Activated B cell treated with CpG ODN at 0.5 μM for 24 hours (primary cell): ENCODE measurements at regions not wholly inside any gene's neighbourhood (a gene's known extent, or its start where the extent isn't known, plus 50 kb on each side); places are given as distances from the start of the nearest gene placed in this dataset.

Source experiments
- ATAC-seq: fragments of 200-7000 bp; cut with Tn5 transposase; one replicate; pipeline ENCODE4 v1.10.0; 2021; ENCODE audit warnings: low read depth, mild to moderate bottlenecking, moderate library complexity
- CTCF ChIA-PET: fragments of 350-600 bp; sonication (Branson Sonifier 250); formaldehyde crosslinking; loops from one replicate; lab custom pipeline; 2021; ENCODE audit warnings: antibody characterized with exemption; lab: Charles Lee
- POLR2A ChIA-PET: fragments of 350-600 bp; sonication (Branson Sonifier 250); formaldehyde crosslinking; loops from one replicate; lab custom pipeline; 2021; ENCODE audit warnings: antibody characterized with exemption; lab: Charles Lee
- DNase-seq: peaks from one replicate; pipeline ENCODE4 v3.0.0; 2022
- H3K27ac Mint-ChIP-seq: one replicate; pipeline ENCODE4 v1.8.0; 2020; ENCODE audit warnings: mixed read lengths
- H3K27me3 Mint-ChIP-seq: one replicate; pipeline ENCODE4 v1.8.0; 2021; ENCODE audit warnings: mixed read lengths
- H3K36me3 Mint-ChIP-seq: one replicate; pipeline ENCODE4 v1.8.0; 2021; ENCODE audit warnings: low read depth, mixed read lengths
- H3K4me1 Mint-ChIP-seq: one replicate; pipeline ENCODE4 v1.8.0; 2021; ENCODE audit warnings: mixed read lengths
- H3K4me3 Mint-ChIP-seq: one replicate; pipeline ENCODE4 v1.8.0; 2020; ENCODE audit warnings: mild to moderate bottlenecking, mixed read lengths
- H3K9me3 Mint-ChIP-seq: one replicate; pipeline ENCODE4 v1.8.0; 2020; ENCODE audit warnings: mixed read lengths
- intact Hi-C: fragments of 100-400 bp; cut with micrococcal nuclease; formaldehyde crosslinking; loops from one replicate; pipeline ENCODE4 v1.15.1; 2024
- TF ChIP-seq, protein P1 (sequence below): fragments of 200-600 bp; IDR thresholded peaks from one replicate; pipeline ENCODE4 v1.8.0; 2022; ENCODE audit warnings: antibody characterized with exemption, mild to moderate bottlenecking

DNA sequence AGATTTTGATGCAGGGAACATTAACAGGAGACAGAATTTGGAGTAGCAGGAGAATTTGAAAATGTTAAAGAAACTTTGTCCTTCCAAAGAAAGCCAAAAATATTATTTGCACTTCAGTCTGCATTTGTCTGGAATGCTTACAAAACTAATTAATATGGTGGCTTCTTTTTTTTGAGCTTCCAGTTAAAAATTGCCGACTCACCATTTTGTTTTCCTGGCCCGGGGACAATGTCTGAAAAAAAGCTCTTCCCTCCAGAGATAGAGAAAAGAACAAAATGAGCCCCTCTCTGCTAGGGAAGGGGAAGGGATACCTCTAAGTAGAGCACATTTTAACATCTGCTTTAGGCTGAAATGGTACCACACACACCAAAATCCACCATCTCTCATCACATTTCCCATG, 360.8 kb downstream of the SOX9 start:
- ATAC-seq (no peak), DNase-seq (no peak)
- ChIA-PET CTCF (no interaction called here), POLR2A (no interaction called here)
- Mint-ChIP-seq H3K27ac (no peak overlapping the region), H3K4me3 (no peak overlapping the region), H3K4me1 (no peaks in the 10 kb centered on the region), H3K27me3 (peaks cover 16% of the 10 kb centered on the region), H3K36me3 (no peaks in the 10 kb centered on the region), H3K9me3 (no peaks in the 10 kb centered on the region)
- TF ChIP-seq, protein P1, sequence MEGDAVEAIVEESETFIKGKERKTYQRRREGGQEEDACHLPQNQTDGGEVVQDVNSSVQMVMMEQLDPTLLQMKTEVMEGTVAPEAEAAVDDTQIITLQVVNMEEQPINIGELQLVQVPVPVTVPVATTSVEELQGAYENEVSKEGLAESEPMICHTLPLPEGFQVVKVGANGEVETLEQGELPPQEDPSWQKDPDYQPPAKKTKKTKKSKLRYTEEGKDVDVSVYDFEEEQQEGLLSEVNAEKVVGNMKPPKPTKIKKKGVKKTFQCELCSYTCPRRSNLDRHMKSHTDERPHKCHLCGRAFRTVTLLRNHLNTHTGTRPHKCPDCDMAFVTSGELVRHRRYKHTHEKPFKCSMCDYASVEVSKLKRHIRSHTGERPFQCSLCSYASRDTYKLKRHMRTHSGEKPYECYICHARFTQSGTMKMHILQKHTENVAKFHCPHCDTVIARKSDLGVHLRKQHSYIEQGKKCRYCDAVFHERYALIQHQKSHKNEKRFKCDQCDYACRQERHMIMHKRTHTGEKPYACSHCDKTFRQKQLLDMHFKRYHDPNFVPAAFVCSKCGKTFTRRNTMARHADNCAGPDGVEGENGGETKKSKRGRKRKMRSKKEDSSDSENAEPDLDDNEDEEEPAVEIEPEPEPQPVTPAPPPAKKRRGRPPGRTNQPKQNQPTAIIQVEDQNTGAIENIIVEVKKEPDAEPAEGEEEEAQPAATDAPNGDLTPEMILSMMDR: no peak
- intact Hi-C loops: no loop called here

DNA sequence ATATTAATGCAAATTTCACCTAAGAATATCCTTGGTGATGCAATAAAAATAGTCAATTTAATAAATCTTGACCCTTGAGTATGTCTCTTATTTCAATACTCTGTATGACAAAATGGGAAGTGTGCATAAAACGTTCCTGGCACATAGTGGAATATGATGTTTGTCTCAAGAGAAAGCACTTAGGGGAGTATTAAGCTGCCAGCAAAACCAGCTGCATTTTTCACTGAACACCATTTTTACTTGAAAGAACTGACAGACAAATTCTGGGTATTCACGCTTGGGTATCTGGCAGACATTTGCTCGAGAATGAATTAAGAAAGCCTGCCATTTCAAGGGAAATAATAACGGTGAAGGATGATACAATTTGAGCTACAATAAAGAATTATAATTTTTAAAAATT, 364.8 kb downstream of the SOX9 start:
- H3K4me3 Mint-ChIP-seq: no peak overlapping the region
- ATAC-seq (no peak), DNase-seq (no peak)
- ChIA-PET CTCF (no interaction called here), POLR2A (no interaction called here)
- peaks cover 6% of the 10 kb centered on the region for H3K27me3 Mint-ChIP-seq
- H3K36me3 Mint-ChIP-seq: no peaks in the 10 kb centered on the region
- intact Hi-C loops: no loop called here
- no peak overlapping the region for H3K27ac Mint-ChIP-seq
- peaks cover 5% of the 10 kb centered on the region for H3K9me3 Mint-ChIP-seq
- TF ChIP-seq, protein P1: no peak
- H3K4me1 Mint-ChIP-seq: no peaks in the 10 kb centered on the region

DNA sequence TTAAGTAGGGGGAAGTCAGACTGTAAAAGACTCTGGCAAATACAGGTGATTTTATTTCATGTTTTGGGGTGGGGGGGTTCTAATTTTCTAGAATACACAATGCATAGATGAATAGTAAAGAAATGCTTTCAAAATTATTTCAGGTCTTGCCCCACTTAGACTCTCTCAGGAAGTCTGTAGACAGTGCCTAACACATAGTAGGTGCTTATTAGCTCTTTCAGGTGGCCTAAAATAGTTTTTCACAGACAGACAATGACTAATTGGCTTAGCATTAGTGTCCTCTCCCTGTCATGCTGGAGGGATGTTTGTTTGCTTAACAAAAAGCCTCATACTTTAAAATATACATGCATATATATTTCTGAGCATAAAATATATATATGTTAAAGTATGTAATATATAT, 366.0 kb downstream of the SOX9 start:
- Mint-ChIP-seq H3K4me1 (no peaks in the 10 kb centered on the region), H3K4me3 (no peak overlapping the region), H3K27ac (no peak overlapping the region), H3K9me3 (peaks cover 7% of the 10 kb centered on the region), H3K27me3 (peaks cover 6% of the 10 kb centered on the region), H3K36me3 (no peaks in the 10 kb centered on the region)
- ChIA-PET CTCF (no interaction called here), POLR2A (no interaction called here)
- ATAC-seq (no peak), DNase-seq (no peak)
- intact Hi-C loops: no loop called here
- TF ChIP-seq, protein P1: no peak

DNA sequence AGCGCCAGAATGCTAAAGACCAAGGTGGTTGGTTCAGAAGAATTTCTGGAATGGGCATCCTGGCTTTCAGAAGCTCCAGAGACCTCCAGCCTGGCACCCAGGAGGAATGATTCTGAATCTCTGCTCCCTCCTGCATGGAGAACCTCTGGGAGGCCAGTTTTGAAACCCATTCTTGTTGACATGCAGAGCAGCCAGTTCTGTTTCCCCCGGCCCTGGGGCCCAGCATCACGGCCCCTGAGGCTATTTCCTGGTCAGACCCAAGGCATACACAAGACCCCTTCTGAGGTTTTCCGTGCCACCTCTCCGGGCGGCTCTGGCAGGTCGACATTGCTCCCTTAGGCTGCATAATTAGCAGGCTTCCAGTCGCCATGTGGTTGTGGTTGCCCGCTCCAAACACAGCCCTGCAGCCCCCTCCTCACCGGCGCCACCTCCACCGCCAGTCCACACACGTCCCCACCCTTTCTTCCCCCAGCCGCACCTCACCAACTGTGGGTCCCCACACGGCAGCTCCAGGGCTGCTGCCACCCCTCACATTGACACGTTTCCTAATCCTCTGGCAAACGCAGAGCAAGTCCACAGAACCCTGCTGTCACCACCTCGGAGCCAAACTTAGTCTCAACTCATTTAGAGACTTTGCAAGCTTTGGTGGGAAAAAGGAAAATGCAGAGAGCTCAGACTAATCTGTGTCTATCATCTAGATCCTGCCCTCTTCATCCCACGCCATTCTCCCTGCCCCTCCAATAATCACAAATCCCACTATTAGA, 367.1 kb downstream of the SOX9 start:
- intact Hi-C loops: no loop called here
- DNase-seq (no peak), ATAC-seq (no peak)
- H3K27me3 Mint-ChIP-seq: peaks cover 7% of the 10 kb centered on the region
- peaks cover 10% of the 10 kb centered on the region for H3K9me3 Mint-ChIP-seq
- H3K36me3 Mint-ChIP-seq: no peaks in the 10 kb centered on the region
- ChIA-PET POLR2A (no interaction called here), CTCF (interaction anchor here (0.6 kb wide), 1 partner anchor 494 kb away, joined by 3 read pairs; no protein-coding TSS in a partner anchor)
- H3K4me3 Mint-ChIP-seq: no peak overlapping the region
- no peaks in the 10 kb centered on the region for H3K4me1 Mint-ChIP-seq
- TF ChIP-seq, protein P1: no peak
- H3K27ac Mint-ChIP-seq: no peak overlapping the region

DNA sequence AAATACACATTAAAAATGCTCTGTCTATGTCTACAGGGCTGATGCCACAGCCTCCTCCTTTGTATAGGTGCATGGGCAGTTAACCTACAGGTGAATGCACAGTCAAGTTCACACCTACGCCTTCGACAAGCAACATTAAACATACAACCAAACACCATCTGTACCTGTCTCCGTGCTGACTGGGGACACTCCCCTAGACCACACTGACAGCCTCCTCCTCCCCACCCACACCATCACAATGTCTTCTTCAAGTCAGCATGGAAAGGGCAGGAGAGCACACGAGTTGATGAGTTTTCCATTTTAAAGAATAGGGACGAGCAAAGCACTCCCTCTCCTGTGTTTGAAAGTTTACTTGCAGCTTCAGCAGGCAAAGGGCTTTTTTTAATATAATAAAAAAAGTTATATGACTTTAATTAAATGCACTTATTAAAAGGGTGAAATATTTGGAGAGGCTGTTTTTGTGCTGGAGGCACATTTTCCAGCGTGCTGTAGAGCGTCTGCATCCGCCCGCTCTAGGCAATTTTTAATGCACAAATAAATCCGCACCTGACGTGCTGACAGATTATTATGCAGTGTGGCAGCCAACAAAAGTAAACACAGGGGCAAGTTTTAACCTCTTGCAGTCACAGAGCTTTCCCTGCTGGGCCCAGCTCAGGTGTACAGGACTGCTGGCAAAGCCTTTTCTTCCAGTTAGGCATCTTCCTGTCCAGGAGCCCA, 367.9 kb downstream of the SOX9 start:
- TF ChIP-seq, protein P1: no peak
- H3K27me3 Mint-ChIP-seq: peaks cover 7% of the 10 kb centered on the region
- intact Hi-C loops: no loop called here
- no peak for ATAC-seq
- DNase-seq: no peak
- H3K36me3 Mint-ChIP-seq: no peaks in the 10 kb centered on the region
- H3K4me1 Mint-ChIP-seq: no peaks in the 10 kb centered on the region
- CTCF ChIA-PET: interaction anchor here (0.6 kb wide), 1 partner anchor 493 kb away, joined by 3 read pairs; no protein-coding TSS in a partner anchor
- no peak overlapping the region for H3K27ac Mint-ChIP-seq
- no peak overlapping the region for H3K4me3 Mint-ChIP-seq
- H3K9me3 Mint-ChIP-seq: peaks cover 10% of the 10 kb centered on the region
- POLR2A ChIA-PET: no interaction called here
